IMR-90 (cell line): ENCODE measurements at regions not wholly inside any gene's neighbourhood (a gene's known extent, or its start where the extent isn't known, plus 50 kb on each side); places are given as distances from the start of the nearest gene placed in this dataset.

ENCODE experiments used
- ATAC-seq: fragments of 200-7000 bp; cut with Tn5 transposase; 2 replicates; pipeline ENCODE4 v1.9.1; 2020; ENCODE audit warnings: low read depth, mild to moderate bottlenecking, moderate library complexity
- BruUV-seq: library from RNA; stranded (reverse); fragments of 400-500 nt; replicated peaks from 2 replicates; lab custom pipeline; 2021; lab: Mats Ljungman, UMichigan
- CTCF ChIA-PET: fragments of 300-600 bp; formaldehyde crosslinking; extraction: SDS; loops from one replicate; lab custom pipeline; 2021; ENCODE audit warnings: antibody characterized with exemption; lab: Yijun Ruan, JAX
- POLR2A ChIA-PET: fragments of 300-600 bp; sonication (Branson Sonifier 250); formaldehyde crosslinking; loops from one replicate; lab custom pipeline; 2022; ENCODE audit warnings: antibody characterized with exemption; ENCODE audit not compliant: unreplicated experiment; lab: Charles Lee
- DNase-seq: peaks from one replicate; pipeline ENCODE4 v3.0.0; 2013
- H2AFZ ChIP-seq: replicated peaks from 2 replicates; pipeline ENCODE3; 2013; ENCODE audit warnings: low read length, mild to moderate bottlenecking; ENCODE audit not compliant: poor library complexity
- H2AK5ac ChIP-seq: 2 replicates; pipeline ENCODE4 v1.6.1; 2013; ENCODE audit warnings: low read depth, low read length, inconsistent platforms
- H2AK9ac ChIP-seq: replicated peaks from 2 replicates; pipeline ENCODE3; 2013; ENCODE audit warnings: mild to moderate bottlenecking, low read depth, low read length, moderate library complexity; ENCODE audit not compliant: poor library complexity
- H2BK120ac ChIP-seq: 2 replicates; pipeline ENCODE4 v1.6.1; 2013; ENCODE audit warnings: low read depth, low read length, inconsistent platforms
- H2BK15ac ChIP-seq: 3 replicates; pipeline ENCODE4 v1.6.1; 2013; ENCODE audit warnings: low read depth, low read length, inconsistent platforms
- H2BK20ac ChIP-seq: 2 replicates; pipeline ENCODE4 v1.6.1; 2013; ENCODE audit warnings: low read depth, mild to moderate bottlenecking, inconsistent platforms, low read length, moderate library complexity
- H2BK5ac ChIP-seq: 2 replicates; pipeline ENCODE4 v1.6.1; 2013; ENCODE audit warnings: mild to moderate bottlenecking, low read depth, low read length, inconsistent platforms; ENCODE audit not compliant: poor library complexity, severe bottlenecking
- H3K14ac ChIP-seq: replicated peaks from 2 replicates; pipeline ENCODE4 v1.6.1; 2013; ENCODE audit warnings: low read depth, low read length, inconsistent platforms
- H3K18ac ChIP-seq: 2 replicates; pipeline ENCODE4 v1.6.1; 2013; ENCODE audit warnings: low read depth, low read length, control low read depth
- H3K23ac ChIP-seq: 2 replicates; pipeline ENCODE4 v1.6.1; 2013; ENCODE audit warnings: low read depth, low read length, inconsistent platforms
- H3K27ac ChIP-seq: 2 replicates; pipeline ENCODE4 v1.5.1; 2013; ENCODE audit warnings: mild to moderate bottlenecking, control low read depth, low read length; ENCODE audit not compliant: insufficient read depth
- H3K27me3 ChIP-seq: 2 replicates; pipeline ENCODE4 v1.6.1; 2013; ENCODE audit warnings: low read length; ENCODE audit not compliant: control insufficient read depth, insufficient read depth
- H3K36me3 ChIP-seq: 2 replicates; pipeline ENCODE4 v1.6.1; 2013; ENCODE audit warnings: low read length, mixed read lengths; ENCODE audit not compliant: control insufficient read depth, insufficient read depth
- H3K4ac ChIP-seq: 2 replicates; pipeline ENCODE4 v1.6.1; 2013; ENCODE audit warnings: low read depth, low read length, inconsistent platforms
- H3K4me1 ChIP-seq: 2 replicates; pipeline ENCODE4 v1.6.1; 2013; ENCODE audit warnings: low read length, mixed read lengths; ENCODE audit not compliant: control insufficient read depth, insufficient read depth
- H3K4me2 ChIP-seq: 2 replicates; pipeline ENCODE4 v1.6.1; 2013; ENCODE audit warnings: low read depth, mild to moderate bottlenecking, control low read depth, low read length, moderate library complexity
- H3K4me3 ChIP-seq: 2 replicates; pipeline ENCODE4 v1.5.1; 2013; ENCODE audit warnings: low read depth, mild to moderate bottlenecking, control low read depth, low read length, moderate library complexity; ENCODE audit not compliant: insufficient read depth
- H3K56ac ChIP-seq: 2 replicates; pipeline ENCODE4 v1.6.1; 2013; ENCODE audit warnings: low read length, inconsistent platforms; ENCODE audit not compliant: insufficient read depth; ENCODE audit errors: extremely low read depth
- H3K79me1 ChIP-seq, 2 experiments: 2 replicates each; pipeline ENCODE4 v1.6.1; 2013; ENCODE audit warnings: low read length in 2 of 2, inconsistent platforms in 1 of 2, low read depth in 1 of 2
- H3K9ac ChIP-seq: 2 replicates; pipeline ENCODE4 v1.6.1; 2013; ENCODE audit warnings: low read depth, low read length, control low read depth
- H3K9me1 ChIP-seq: 2 replicates; pipeline ENCODE4 v1.6.1; 2013; ENCODE audit warnings: low read length, inconsistent platforms; ENCODE audit not compliant: insufficient read depth
- H3K9me3 ChIP-seq: 2 replicates; pipeline ENCODE4 v1.6.1; 2013; ENCODE audit warnings: low read length; ENCODE audit not compliant: control insufficient read depth, insufficient read depth
- H4K20me1 ChIP-seq: 2 replicates; pipeline ENCODE4 v1.6.1; 2013; ENCODE audit warnings: low read length, inconsistent platforms; ENCODE audit not compliant: insufficient read depth
- H4K5ac ChIP-seq: 2 replicates; pipeline ENCODE4 v1.6.1; 2013; ENCODE audit warnings: mild to moderate bottlenecking, low read depth, low read length, control low read depth
- H4K8ac ChIP-seq, 2 experiments: 2 replicates each; pipeline ENCODE4 v1.6.1; 2013; ENCODE audit warnings: low read depth in 2 of 2, low read length in 2 of 2, control low read depth in 1 of 2, inconsistent platforms in 1 of 2
- H4K91ac ChIP-seq: 2 replicates; pipeline ENCODE4 v1.6.1; 2013; ENCODE audit warnings: low read depth, low read length, inconsistent platforms; ENCODE audit not compliant: insufficient read depth
- CHD1 ChIP-seq: IDR thresholded peaks from 2 replicates; pipeline ENCODE4 v1.6.1; 2012; ENCODE audit warnings: low read depth, low read length, improper control_type of control experiment
- MAFK ChIP-seq: IDR thresholded peaks from 2 replicates; pipeline ENCODE4 v1.6.1; 2012; ENCODE audit warnings: low read depth, low read length, improper control_type of control experiment
- MAZ ChIP-seq: IDR thresholded peaks from 2 replicates; pipeline ENCODE4 v1.6.1; 2012; ENCODE audit warnings: low read depth, mild to moderate bottlenecking, low read length, improper control_type of control experiment, moderate library complexity, borderline replicate concordance
- MXI1 ChIP-seq: IDR thresholded peaks from 2 replicates; pipeline ENCODE4 v1.6.1; 2012; ENCODE audit warnings: low read depth, mild to moderate bottlenecking, low read length, moderate library complexity, borderline replicate concordance
- NFE2L2 ChIP-seq: fragments of 150-350 bp; IDR thresholded peaks from 2 replicates; pipeline ENCODE4 v1.6.1; 2016; ENCODE audit warnings: low read depth, mild to moderate bottlenecking, low read length
- POLR2A ChIP-seq: IDR thresholded peaks from 2 replicates; pipeline ENCODE4 v1.6.1; 2012; ENCODE audit warnings: mild to moderate bottlenecking, low read depth, low read length
- RCOR1 ChIP-seq: IDR thresholded peaks from 2 replicates; pipeline ENCODE4 v1.6.1; 2012; ENCODE audit warnings: mild to moderate bottlenecking, low read length, improper control_type of control experiment; ENCODE audit not compliant: insufficient replicate concordance
- RFX5 ChIP-seq: IDR thresholded peaks from 2 replicates; pipeline ENCODE4 v1.8.0; 2012; ENCODE audit warnings: low read depth, mild to moderate bottlenecking, low read length, moderate library complexity
- SMC3 ChIP-seq: fragments of 150-350 bp; IDR thresholded peaks from 2 replicates; pipeline ENCODE4 v1.6.1; 2016; ENCODE audit warnings: low read depth, mild to moderate bottlenecking, antibody characterized with exemption, low read length, moderate library complexity
- dilution Hi-C: fragments of 300-500 bp; cut with HindIII; formaldehyde crosslinking; loops from one replicate; pipeline ENCODE4 v1.14.3; 2018; ENCODE audit warnings: low sequenced_read_pairs; ENCODE audit not compliant: unreplicated experiment
- in situ Hi-C: fragments of 300-500 bp; cut with MboI; formaldehyde crosslinking; loops from 3 replicates; pipeline ENCODE4 v1.14.3; 2019; ENCODE audit warnings: low sequenced_read_pairs, inconsistent platforms, mixed read lengths
- intact Hi-C: fragments of 100-400 bp; cut with micrococcal nuclease; formaldehyde crosslinking; loops from 2 replicates; pipeline ENCODE4 v1.10.0; 2022
- TF ChIP-seq, protein P1 (sequence below): fragments of 150-350 bp; IDR thresholded peaks from 2 replicates; pipeline ENCODE4 v1.6.1; 2017; ENCODE audit warnings: mild to moderate bottlenecking, antibody characterized with exemption, low read length, low read depth
- TF ChIP-seq, protein P2 (sequence below): conservative IDR thresholded peaks from 2 replicates; pipeline ENCODE4 v1.5.1; 2012; ENCODE audit warnings: mild to moderate bottlenecking, low read depth, low read length, improper control_type of control experiment

GRCh38 chr21:27673581-27673980 is 706.7 kb upstream of the ADAMTS5 start:
- Histone ChIP-seq H4K20me1 (no peaks in the 10 kb centered on the region), H3K23ac (no peak overlapping the region), H4K91ac (no peak overlapping the region), H4K8ac (no peak overlapping the region), H3K27ac (no peak overlapping the region), H3K56ac (no peak overlapping the region), H3K4me2 (no peak overlapping the region), H2BK120ac (no peak overlapping the region), H3K4ac (no peak overlapping the region), H2AK5ac (no peak overlapping the region), H3K4me3 (no peak overlapping the region), H2BK15ac (no peak overlapping the region), H4K5ac (no peak overlapping the region), H2AFZ (no peak overlapping the region), H3K14ac (no peak overlapping the region), H3K4me1 (no peaks in the 10 kb centered on the region; the same call in 1 of the 2 replicates), H3K9me1 (no peaks in the 10 kb centered on the region), H3K9me3 (no peaks in the 10 kb centered on the region), H2BK20ac (no peak overlapping the region), H3K18ac (no peak overlapping the region), H3K27me3 (no peaks in the 10 kb centered on the region), H2AK9ac (no peak overlapping the region), H3K9ac (no peak overlapping the region), H3K79me1 (no peaks in the 10 kb centered on the region), H3K36me3 (no peaks in the 10 kb centered on the region), H2BK5ac (no peak overlapping the region)
- intact Hi-C loops (no loop called here), dilution Hi-C loops (no loop called here), in situ Hi-C loops (no loop called here)
- no peak for TF ChIP-seq NFE2L2
- no peak for TF ChIP-seq POLR2A
- TF ChIP-seq, protein P1, sequence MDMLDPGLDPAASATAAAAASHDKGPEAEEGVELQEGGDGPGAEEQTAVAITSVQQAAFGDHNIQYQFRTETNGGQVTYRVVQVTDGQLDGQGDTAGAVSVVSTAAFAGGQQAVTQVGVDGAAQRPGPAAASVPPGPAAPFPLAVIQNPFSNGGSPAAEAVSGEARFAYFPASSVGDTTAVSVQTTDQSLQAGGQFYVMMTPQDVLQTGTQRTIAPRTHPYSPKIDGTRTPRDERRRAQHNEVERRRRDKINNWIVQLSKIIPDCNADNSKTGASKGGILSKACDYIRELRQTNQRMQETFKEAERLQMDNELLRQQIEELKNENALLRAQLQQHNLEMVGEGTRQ = no peak
- TF ChIP-seq MAZ = no peak
- TF ChIP-seq RFX5 = no peak
- no peak for TF ChIP-seq MAFK
- no peak for TF ChIP-seq SMC3
- TF ChIP-seq, protein P2, sequence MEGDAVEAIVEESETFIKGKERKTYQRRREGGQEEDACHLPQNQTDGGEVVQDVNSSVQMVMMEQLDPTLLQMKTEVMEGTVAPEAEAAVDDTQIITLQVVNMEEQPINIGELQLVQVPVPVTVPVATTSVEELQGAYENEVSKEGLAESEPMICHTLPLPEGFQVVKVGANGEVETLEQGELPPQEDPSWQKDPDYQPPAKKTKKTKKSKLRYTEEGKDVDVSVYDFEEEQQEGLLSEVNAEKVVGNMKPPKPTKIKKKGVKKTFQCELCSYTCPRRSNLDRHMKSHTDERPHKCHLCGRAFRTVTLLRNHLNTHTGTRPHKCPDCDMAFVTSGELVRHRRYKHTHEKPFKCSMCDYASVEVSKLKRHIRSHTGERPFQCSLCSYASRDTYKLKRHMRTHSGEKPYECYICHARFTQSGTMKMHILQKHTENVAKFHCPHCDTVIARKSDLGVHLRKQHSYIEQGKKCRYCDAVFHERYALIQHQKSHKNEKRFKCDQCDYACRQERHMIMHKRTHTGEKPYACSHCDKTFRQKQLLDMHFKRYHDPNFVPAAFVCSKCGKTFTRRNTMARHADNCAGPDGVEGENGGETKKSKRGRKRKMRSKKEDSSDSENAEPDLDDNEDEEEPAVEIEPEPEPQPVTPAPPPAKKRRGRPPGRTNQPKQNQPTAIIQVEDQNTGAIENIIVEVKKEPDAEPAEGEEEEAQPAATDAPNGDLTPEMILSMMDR = no peak
- TF ChIP-seq MXI1 = no peak
- TF ChIP-seq CHD1 = no peak
- no peak for TF ChIP-seq RCOR1
- ChIA-PET CTCF (interaction anchor here (0.6 kb wide), 1 partner anchor 1510 kb away, joined by 6 read pairs; no protein-coding TSS in a partner anchor), POLR2A (no interaction called here)
- no TSS peak for BruUV-seq
- ATAC-seq (no peak), DNase-seq (no peak)
